Left ventricle myocardium inferior (tissue), 1 donor: ENCODE measurements at regions not wholly inside any gene's neighbourhood (a gene's known extent, or its start where the extent isn't known, plus 50 kb on each side); places are given as distances from the start of the nearest gene placed in this dataset.

Experiments
- DNase-seq: peaks from one replicate; pipeline ENCODE4 v3.0.0-alpha.2; 2020
- H3K27ac ChIP-seq: fragments of 200-600 bp; replicated peaks from 2 replicates; pipeline ENCODE4 v1.8.0; 2021
- H3K27me3 ChIP-seq: fragments of 200-600 bp; 2 replicates; pipeline ENCODE4 v1.8.0; 2021; ENCODE audit warnings: low read depth
- H3K36me3 ChIP-seq: fragments of 200-600 bp; 2 replicates; pipeline ENCODE4 v1.8.0; 2021
- H3K4me1 ChIP-seq: fragments of 200-600 bp; 2 replicates; pipeline ENCODE4 v1.8.0; 2021
- H3K4me3 ChIP-seq: fragments of 200-600 bp; 2 replicates; pipeline ENCODE4 v1.8.0; 2021; ENCODE audit warnings: mild to moderate bottlenecking, moderate library complexity
- H3K9me3 ChIP-seq: fragments of 200-600 bp; replicated peaks from 2 replicates; pipeline ENCODE4 v1.8.0; 2021
- CTCF ChIP-seq: fragments of 200-600 bp; IDR thresholded peaks from 2 replicates; pipeline ENCODE4 v1.8.0; 2021; ENCODE audit warnings: antibody characterized with exemption, mild to moderate bottlenecking, borderline replicate concordance
- intact Hi-C: fragments of 100-400 bp; cut with micrococcal nuclease; formaldehyde crosslinking; loops from one replicate; pipeline ENCODE4 v1.11.0; 2022
- donor health status: DM: no; HTN: yes; CAD: no; lungs with severe emphysema.

GRCh38 chr3:154780263-154780662 is 299.9 kb upstream of the MME start:
- Histone ChIP-seq H3K27ac (no peak overlapping the region), H3K9me3 (no peaks in the 10 kb centered on the region), H3K4me1 (no peaks in the 10 kb centered on the region), H3K4me3 (no peak overlapping the region), H3K36me3 (no peaks in the 10 kb centered on the region), H3K27me3 (no peaks in the 10 kb centered on the region)
- TF ChIP-seq CTCF = no peak
- DNase-seq = no peak
- intact Hi-C loops = no loop called here

- Histone ChIP-seq H3K4me3 (no peak overlapping the region), H3K4me1 (no peaks in the 10 kb centered on the region), H3K27me3 (no peaks in the 10 kb centered on the region), H3K27ac (no peak overlapping the region), H3K36me3 (no peaks in the 10 kb centered on the region), H3K9me3 (no peaks in the 10 kb centered on the region)
- TF ChIP-seq CTCF = no peak
- intact Hi-C loops = no loop called here
- DNase-seq = no peak
Measured at GRCh38 chr3:154779571-154779970, 300.5 kb upstream of the MME start.

DNA sequence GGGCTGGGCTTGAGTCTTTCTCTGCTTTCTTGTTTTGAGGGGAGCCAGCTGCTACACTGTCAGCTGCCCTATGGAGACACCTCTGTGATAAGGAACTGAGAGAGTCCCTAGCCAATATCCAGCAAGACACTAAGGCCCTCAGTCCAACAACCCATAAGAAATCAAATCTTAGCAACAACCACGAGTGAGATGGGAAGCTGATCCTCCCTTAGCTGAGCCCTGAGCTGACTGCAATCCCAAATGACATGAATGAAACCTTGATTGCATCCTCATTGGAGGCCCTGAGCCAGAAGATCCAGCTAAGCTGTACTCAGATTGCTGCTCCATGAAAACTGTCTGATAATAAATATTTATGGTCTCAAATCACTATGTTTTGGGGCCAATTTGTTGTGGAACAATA is 302.1 kb upstream of the MME start:
- Histone ChIP-seq H3K4me3 (no peak overlapping the region), H3K27me3 (no peaks in the 10 kb centered on the region), H3K36me3 (no peaks in the 10 kb centered on the region), H3K4me1 (no peaks in the 10 kb centered on the region), H3K27ac (no peak overlapping the region), H3K9me3 (no peaks in the 10 kb centered on the region)
- intact Hi-C loops = no loop called here
- no peak for DNase-seq
- TF ChIP-seq CTCF = no peak

DNA sequence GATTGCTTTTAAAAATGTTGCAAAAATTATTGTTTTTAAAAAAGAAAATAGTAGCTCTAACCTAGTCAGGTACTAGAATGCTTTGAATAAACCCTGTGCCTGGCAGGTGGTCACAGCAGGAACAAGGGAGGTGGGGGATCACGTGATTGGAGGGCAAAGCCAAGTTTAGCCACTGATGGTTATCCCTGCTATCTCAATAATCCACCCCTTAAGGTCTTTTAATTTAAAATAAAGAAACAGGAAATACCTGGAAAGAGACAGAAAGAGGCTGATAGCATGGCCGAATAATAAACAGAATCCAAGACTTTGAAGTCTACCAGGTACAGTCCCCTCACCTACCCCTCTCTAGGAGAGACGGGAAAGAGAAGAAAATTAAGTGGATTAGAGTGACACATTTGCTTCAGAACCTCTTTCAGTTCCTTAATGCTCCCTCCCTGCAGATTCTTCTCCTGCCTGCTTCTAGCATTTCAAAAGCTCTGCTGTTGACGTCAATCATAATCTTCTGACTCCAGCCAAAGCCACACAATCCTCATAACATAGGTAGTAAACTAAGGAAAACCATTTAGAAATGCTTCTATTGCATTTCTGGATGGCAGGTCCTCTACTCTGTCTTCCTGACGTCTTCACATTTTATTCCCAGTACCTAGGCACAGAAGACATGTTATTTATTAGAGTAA is 303.4 kb upstream of the MME start:
- no peak for DNase-seq
- Histone ChIP-seq H3K27me3 (no peaks in the 10 kb centered on the region), H3K27ac (no peak overlapping the region), H3K36me3 (no peaks in the 10 kb centered on the region), H3K4me1 (no peaks in the 10 kb centered on the region), H3K4me3 (no peak overlapping the region), H3K9me3 (no peaks in the 10 kb centered on the region)
- no peak for TF ChIP-seq CTCF
- intact Hi-C loops = no loop called here

GRCh38 chr3:154775821-154776548 is 304.1 kb upstream of the MME start:
- DNase-seq = no peak
- intact Hi-C loops = no loop called here
- Histone ChIP-seq H3K9me3 (no peaks in the 10 kb centered on the region), H3K4me1 (no peaks in the 10 kb centered on the region), H3K36me3 (no peaks in the 10 kb centered on the region), H3K4me3 (no peak overlapping the region), H3K27ac (no peak overlapping the region), H3K27me3 (no peaks in the 10 kb centered on the region)
- TF ChIP-seq CTCF = no peak
